ENCODE measurements at regions not wholly inside any gene's neighbourhood (a gene's known extent, or its start where the extent isn't known, plus 50 kb on each side); places are given as distances from the start of the nearest gene placed in this dataset.

GRCh38 chr18:37956902-37957301 is 391.3 kb upstream of the CELF4 start:
- no peak for TF ChIP-seq CTCF (IDR thresholded peaks at IDR 0.05; ENCODE audit: low read length)
- TF ChIP-seq EZH2 (IDR thresholded peaks at IDR 0.05; ENCODE audit: borderline replicate concordance, low read length): no peak
